Uterus (tissue), 3 donors: ENCODE measurements at regions not wholly inside any gene's neighbourhood (a gene's known extent, or its start where the extent isn't known, plus 50 kb on each side); places are given as distances from the start of the nearest gene placed in this dataset.
A peak's percentile ranks its signal among the peaks of the same experiment; 100 is the strongest.
"Not testable (repeated sequence)": the region's sequence is repeated elsewhere in the genome, so short reads cannot be mapped to it uniquely, and the experiment has no call there.

Experiments
- DNase-seq, 2 donors: peaks; one replicate each; pipeline ENCODE4 v3.0.0-alpha.2; 2019 to 2020
- H3K27ac ChIP-seq, 2 donors: fragments of 200-600 bp; sonication (generic); 1 replicate in 1 of 2; 2 replicates in 1 of 2; pipeline ENCODE4 v1.5.1; 2016 to 2018
- H3K27me3 ChIP-seq, 2 donors: fragments of 200-600 bp; sonication (generic); one replicate each; pipeline ENCODE4 v1.5.1; 2018 to 2019; ENCODE audit warnings: control low read depth in 1 of 2
- H3K36me3 ChIP-seq, 2 donors: fragments of 200-600 bp; sonication (generic); one replicate each; pipeline ENCODE4 v1.5.1; 2019; ENCODE audit warnings: control low read depth in 1 of 2
- H3K4me1 ChIP-seq, 2 donors: fragments of 200-600 bp; sonication (generic); one replicate each; pipeline ENCODE4 v1.5.1; 2018 to 2019; ENCODE audit warnings: control low read depth in 1 of 2
- H3K4me3 ChIP-seq, 2 donors: fragments of 200-600 bp; sonication (generic); 1 replicate in 1 of 2; 2 replicates in 1 of 2; pipeline ENCODE4 v1.5.1; 2018 to 2019; ENCODE audit warnings: mild to moderate bottlenecking in 1 of 2
- H3K9me3 ChIP-seq, 2 donors: fragments of 200-600 bp; sonication (generic); one replicate each; pipeline ENCODE4 v1.5.1; 2019; ENCODE audit warnings: control low read depth in 1 of 2
- POLR2A ChIP-seq, 2 donors: fragments of 450-650 bp; IDR thresholded peaks; one replicate each; pipeline ENCODE4 v1.6.1; 2016; ENCODE audit warnings: antibody characterized with exemption in 2 of 2, mild to moderate bottlenecking in 1 of 2, moderate library complexity in 1 of 2
- intact Hi-C: fragments of 100-400 bp; cut with DNase I; formaldehyde crosslinking; loops from one replicate; pipeline ENCODE4 v1.15.1; 2023; ENCODE audit warnings: low total_unique reads
- TF ChIP-seq, protein P1 (sequence below), 4 experiments: fragments of 200-600 bp in 2 of 4; fragments of 450-650 bp in 2 of 4; sonication (generic) in 2 of 4; IDR thresholded peaks; one replicate each; pipeline ENCODE4 v1.5.1; 2016 to 2019; ENCODE audit warnings: antibody characterized with exemption in 4 of 4, mild to moderate bottlenecking in 2 of 4, moderate library complexity in 1 of 4
- donor health status: DM: yes; HTN: yes; CAD: no.

DNA sequence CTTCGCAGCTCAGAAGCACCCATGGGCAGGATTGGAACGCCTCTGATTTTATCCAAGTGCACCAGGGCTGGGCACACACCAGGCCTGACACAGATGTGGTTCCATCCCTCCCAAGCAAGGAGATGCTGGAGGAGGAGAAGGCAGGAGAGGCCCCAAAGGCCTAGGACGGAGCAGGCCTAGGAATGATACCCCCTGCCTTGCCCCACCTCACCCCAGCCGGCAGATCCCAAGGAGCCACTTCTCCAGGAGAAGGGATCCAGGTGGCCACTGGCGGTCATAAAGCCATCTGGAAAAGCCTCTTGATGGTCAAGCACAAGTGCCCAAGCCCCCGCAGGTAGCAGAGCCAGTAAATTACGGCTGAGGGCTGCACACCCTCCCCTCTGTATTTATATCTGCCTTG is 211.8 kb downstream of the TBC1D2B start:
- intact Hi-C loops, result no loop called here
- DNase-seq, result peak in 1 of 2 donors; percentile 3
- H3K36me3 ChIP-seq, result no peaks in the 10 kb centered on the region
- no peaks in the 10 kb centered on the region for H3K27me3 ChIP-seq
- H3K4me1 ChIP-seq, result peaks cover 0 to 4% of the 10 kb centered on the region in 2 donors
- no peaks in the 10 kb centered on the region for H3K9me3 ChIP-seq
- no peak for TF ChIP-seq POLR2A (IDR thresholded peaks at IDR 0.05)
- TF ChIP-seq, protein P1, sequence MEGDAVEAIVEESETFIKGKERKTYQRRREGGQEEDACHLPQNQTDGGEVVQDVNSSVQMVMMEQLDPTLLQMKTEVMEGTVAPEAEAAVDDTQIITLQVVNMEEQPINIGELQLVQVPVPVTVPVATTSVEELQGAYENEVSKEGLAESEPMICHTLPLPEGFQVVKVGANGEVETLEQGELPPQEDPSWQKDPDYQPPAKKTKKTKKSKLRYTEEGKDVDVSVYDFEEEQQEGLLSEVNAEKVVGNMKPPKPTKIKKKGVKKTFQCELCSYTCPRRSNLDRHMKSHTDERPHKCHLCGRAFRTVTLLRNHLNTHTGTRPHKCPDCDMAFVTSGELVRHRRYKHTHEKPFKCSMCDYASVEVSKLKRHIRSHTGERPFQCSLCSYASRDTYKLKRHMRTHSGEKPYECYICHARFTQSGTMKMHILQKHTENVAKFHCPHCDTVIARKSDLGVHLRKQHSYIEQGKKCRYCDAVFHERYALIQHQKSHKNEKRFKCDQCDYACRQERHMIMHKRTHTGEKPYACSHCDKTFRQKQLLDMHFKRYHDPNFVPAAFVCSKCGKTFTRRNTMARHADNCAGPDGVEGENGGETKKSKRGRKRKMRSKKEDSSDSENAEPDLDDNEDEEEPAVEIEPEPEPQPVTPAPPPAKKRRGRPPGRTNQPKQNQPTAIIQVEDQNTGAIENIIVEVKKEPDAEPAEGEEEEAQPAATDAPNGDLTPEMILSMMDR (IDR thresholded peaks at IDR 0.05), result no peak
- H3K27ac ChIP-seq, result no peak overlapping the region
- H3K4me3 ChIP-seq, result no peak overlapping the region

DNA sequence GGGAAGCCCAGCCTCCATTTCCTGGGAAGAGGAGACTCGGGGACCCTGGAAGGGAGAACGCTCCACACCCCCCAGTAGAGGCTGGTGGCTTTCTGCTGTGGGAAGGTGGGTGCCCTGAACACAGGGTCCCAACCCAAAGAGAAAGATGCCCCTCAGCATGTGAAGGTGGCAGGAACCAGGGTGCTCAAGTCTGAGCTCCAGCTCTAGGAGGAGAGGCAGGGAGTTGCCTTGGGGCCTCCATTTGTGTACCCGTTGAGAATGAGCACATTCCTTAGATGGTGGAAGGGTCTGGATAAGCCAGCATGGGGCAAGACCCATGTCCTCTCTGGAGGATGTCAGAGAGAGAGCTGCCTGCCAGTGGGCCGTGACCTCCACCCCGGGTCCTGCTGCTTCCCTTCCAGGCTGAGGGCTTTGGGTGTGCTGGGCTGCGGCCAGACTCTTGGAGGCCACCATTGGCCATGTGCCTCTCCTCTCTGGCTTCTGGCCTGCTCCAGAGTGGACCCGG is 212.4 kb downstream of the TBC1D2B start:
- no peak for TF ChIP-seq POLR2A (IDR thresholded peaks at IDR 0.05)
- TF ChIP-seq, protein P1 (IDR thresholded peaks at IDR 0.05), result no peak
- H3K4me1 ChIP-seq, result peaks cover 0 to 4% of the 10 kb centered on the region in 2 donors
- peak in 1 of 2 donors; percentile 5 for DNase-seq
- intact Hi-C loops, result no loop called here
- no peak overlapping the region for H3K4me3 ChIP-seq
- no peak overlapping the region for H3K27ac ChIP-seq
- H3K36me3 ChIP-seq, result no peaks in the 10 kb centered on the region
- no peaks in the 10 kb centered on the region for H3K9me3 ChIP-seq
- no peaks in the 10 kb centered on the region for H3K27me3 ChIP-seq

DNA sequence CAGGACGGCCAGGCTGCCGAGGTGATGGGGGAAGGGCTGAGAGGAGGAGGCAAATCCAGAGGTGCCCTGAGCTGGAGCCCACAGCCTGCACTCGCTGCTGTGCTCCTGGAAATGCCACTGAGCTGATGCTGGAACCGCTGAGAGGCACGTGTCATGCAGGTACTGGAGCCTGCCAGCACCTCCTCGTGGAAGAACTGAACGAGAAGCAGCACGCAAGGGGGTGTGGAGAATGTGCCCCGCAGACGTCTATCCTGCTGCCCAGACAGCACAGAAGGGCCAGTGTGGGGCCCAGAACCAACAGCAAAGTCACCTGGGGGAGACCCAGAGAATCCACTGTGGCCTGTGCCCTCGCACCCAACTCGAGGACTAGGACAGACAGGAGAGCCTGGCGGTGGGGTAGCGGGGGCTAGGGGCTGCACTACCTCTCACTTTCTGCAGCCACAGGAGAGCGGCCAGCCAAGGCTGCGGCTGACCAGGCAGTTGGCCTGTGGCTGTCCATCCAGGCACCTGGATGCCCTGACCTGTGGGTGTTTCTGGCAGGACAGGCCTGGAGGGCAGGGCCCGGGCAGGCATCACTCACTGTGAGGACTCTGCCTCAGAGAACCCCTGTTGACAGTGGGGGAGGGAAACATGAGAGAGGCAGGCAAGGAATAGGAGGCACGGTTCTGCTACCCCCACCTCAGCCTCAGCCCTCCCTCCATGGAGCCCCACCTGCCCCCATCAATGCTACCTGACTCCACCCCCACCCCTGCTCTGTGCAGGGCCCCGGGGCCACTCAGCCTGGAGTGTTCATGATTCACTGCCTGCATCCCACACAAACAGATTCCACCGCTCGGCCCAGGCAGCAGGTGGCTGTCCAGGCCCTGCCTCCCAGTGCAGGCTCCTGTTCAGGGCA is 213.1 kb downstream of the TBC1D2B start:
- intact Hi-C loops, result no loop called here
- TF ChIP-seq POLR2A (IDR thresholded peaks at IDR 0.05), result no peak
- peak in 1 of 2 donors; percentile 3 for DNase-seq
- no peak overlapping the region for H3K27ac ChIP-seq
- H3K9me3 ChIP-seq, result no peaks in the 10 kb centered on the region
- H3K36me3 ChIP-seq, result no peaks in the 10 kb centered on the region
- no peaks in the 10 kb centered on the region for H3K27me3 ChIP-seq
- H3K4me3 ChIP-seq, result no peak overlapping the region
- H3K4me1 ChIP-seq, result peaks cover 0 to 4% of the 10 kb centered on the region in 2 donors

DNA sequence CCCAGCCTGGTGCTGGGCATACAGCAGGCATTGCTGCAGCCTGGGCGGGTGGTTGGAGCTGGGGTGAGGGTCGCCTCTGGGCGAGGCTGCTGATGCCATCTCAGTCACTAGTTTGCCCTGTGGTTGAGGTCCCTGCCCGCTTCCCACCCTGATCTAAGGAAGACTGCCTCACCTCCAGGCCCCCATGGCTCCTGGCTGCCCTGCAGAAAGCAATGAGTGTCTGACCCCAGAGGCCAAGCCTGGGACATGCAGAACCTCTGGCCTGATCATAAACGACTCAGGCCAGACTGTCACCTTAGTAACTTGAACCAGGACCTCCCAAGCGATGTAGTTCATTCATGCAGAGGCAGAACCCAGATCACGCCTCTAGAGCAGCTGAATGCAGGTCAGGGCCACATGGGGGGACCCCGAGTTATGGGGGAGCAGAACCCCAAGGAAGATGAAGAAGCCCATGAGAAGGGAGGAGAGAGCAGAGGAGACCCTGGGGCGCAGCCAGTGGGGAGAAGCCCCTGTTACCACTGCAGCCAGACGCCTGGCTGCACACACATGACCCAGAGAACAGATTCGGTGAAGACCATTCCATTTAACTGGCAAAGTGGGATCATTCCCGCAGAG is 213.9 kb downstream of the TBC1D2B start:
- no peaks in the 10 kb centered on the region for H3K4me1 ChIP-seq
- no peak overlapping the region for H3K27ac ChIP-seq
- intact Hi-C loops, result no loop called here
- no peaks in the 10 kb centered on the region for H3K9me3 ChIP-seq
- TF ChIP-seq, protein P1 (IDR thresholded peaks at IDR 0.05), result no peak
- TF ChIP-seq POLR2A (IDR thresholded peaks at IDR 0.05), result no peak
- H3K27me3 ChIP-seq, result no peaks in the 10 kb centered on the region
- no peak overlapping the region for H3K4me3 ChIP-seq
- no peaks in the 10 kb centered on the region for H3K36me3 ChIP-seq
- peak in 1 of 2 donors; percentile 5 for DNase-seq

DNA sequence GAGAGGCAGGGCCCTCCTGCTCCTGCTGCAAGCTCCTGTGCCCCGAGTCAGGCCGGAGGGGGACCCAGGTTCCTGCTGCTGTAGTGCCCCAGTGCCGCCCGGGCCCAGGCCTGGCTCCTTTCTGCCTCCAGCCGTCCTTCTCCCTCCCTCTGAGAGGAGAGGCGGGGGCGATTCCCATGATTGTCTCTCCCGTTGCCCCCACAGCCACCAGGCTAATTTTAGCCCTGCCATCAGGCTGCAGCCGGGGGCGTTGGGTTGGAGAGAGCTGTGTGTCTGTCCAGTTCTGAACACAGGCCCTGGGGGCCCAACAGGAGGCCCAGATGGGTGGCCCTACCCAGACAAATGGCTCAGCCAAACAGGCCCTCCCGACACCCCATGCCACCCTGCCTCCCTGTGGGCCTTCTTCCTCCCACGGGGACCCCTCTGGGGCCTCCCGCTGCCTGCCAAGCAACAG is 214.8 kb downstream of the TBC1D2B start:
- Histone ChIP-seq H3K27ac (no peak overlapping the region), H3K9me3 (no peaks in the 10 kb centered on the region), H3K27me3 (no peaks in the 10 kb centered on the region), H3K4me3 (no peak overlapping the region), H3K4me1 (no peaks in the 10 kb centered on the region), H3K36me3 (no peaks in the 10 kb centered on the region)
- DNase-seq, result peak in 1 of 2 donors; percentile 8
- TF ChIP-seq POLR2A (IDR thresholded peaks at IDR 0.05), result no peak
- TF ChIP-seq, protein P1 (IDR thresholded peaks at IDR 0.05), result no peak
- intact Hi-C loops, result no loop called here

DNA sequence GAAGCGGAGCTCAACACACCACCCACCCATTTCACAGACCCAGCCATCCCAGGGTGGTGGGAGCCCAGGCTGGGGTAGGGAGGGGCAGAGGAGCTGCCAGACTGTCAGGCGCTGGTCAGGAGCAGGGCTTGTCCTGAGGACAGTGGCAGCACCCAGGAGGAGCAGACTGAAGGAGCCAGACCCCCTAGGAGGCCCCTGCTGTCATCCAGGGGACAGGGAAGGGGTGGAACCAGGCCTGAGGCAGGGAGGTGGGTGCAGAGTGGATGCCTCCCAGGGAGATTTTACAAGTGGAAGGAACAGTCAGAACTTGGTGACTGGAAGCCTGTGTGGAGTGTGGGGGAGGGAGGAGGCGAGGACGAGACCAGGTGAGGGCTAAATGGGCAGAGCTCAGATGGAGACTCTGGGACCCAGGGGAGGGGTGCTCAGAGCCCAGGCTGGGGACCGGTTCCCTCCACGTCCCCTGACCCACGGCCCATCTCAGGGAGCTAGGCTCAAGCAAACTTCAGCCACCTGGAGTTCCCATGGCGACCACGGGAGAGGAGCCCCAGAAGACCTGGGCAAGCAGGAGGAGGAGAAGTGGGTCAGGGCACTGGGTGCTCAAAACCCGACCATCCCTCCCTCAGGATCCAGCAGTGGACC is 215.4 kb downstream of the TBC1D2B start:
- H3K4me3 ChIP-seq, H3K4me1 ChIP-seq, H3K36me3 ChIP-seq, DNase-seq, H3K27me3 ChIP-seq, intact Hi-C loops, H3K9me3 ChIP-seq, H3K27ac ChIP-seq: not testable (repeated sequence)
